Neural progenitor cell (in vitro differentiated cells): ENCODE measurements at regions not wholly inside any gene's neighbourhood (a gene's known extent, or its start where the extent isn't known, plus 50 kb on each side); places are given as distances from the start of the nearest gene placed in this dataset.
"Not testable (repeated sequence)": the region's sequence is repeated elsewhere in the genome, so short reads cannot be mapped to it uniquely, and the experiment has no call there.

Experiments used
- DNase-seq: peaks from one replicate; pipeline ENCODE4 v3.0.0-alpha.2; 2016; ENCODE audit warnings: low spot score
- H2AFZ ChIP-seq: fragments of 200-600 bp; sonication (generic); replicated peaks from 2 replicates; pipeline ENCODE4 v1.6.1; 2016; ENCODE audit warnings: antibody characterized with exemption
- H3F3A ChIP-seq: fragments of 200-600 bp; sonication (generic); 2 replicates; pipeline ENCODE4 v1.6.1; 2016; ENCODE audit warnings: antibody characterized with exemption, low read depth
- H3K27ac ChIP-seq: fragments of 200-600 bp; sonication (generic); 2 replicates; pipeline ENCODE4 v1.5.1; 2016; ENCODE audit warnings: mild to moderate bottlenecking
- H3K27me3 ChIP-seq: fragments of 200-600 bp; sonication (generic); 2 replicates; pipeline ENCODE4 v1.6.1; 2016; ENCODE audit warnings: mild to moderate bottlenecking, moderate library complexity
- H3K36me3 ChIP-seq: fragments of 200-600 bp; sonication (generic); 2 replicates; pipeline ENCODE4 v1.5.1; 2016
- H3K4me1 ChIP-seq: fragments of 200-600 bp; sonication (generic); 2 replicates; pipeline ENCODE4 v1.6.1; 2016; ENCODE audit warnings: mixed run types
- H3K4me2 ChIP-seq: fragments of 200-600 bp; sonication (generic); 2 replicates; pipeline ENCODE4 v1.6.1; 2016
- H3K4me3 ChIP-seq: fragments of 200-600 bp; sonication (generic); 2 replicates; pipeline ENCODE4 v1.5.1; 2016
- H3K79me2 ChIP-seq: fragments of 200-600 bp; sonication (generic); 2 replicates; pipeline ENCODE4 v1.6.1; 2016; ENCODE audit warnings: low read depth
- H3K9ac ChIP-seq: fragments of 200-600 bp; sonication (generic); 2 replicates; pipeline ENCODE4 v1.6.1; 2016
- H3K9me3 ChIP-seq: fragments of 200-600 bp; sonication (generic); 2 replicates; pipeline ENCODE4 v1.5.1; 2016; ENCODE audit warnings: low read depth
- H4K20me1 ChIP-seq: fragments of 200-600 bp; sonication (generic); 2 replicates; pipeline ENCODE4 v1.6.1; 2016; ENCODE audit warnings: low read depth
- H3K27ac Mint-ChIP-seq: 3 replicates; pipeline ENCODE4 v1.8.0; 2021; ENCODE audit warnings: mixed read lengths
- H3K27me3 Mint-ChIP-seq: 2 replicates; pipeline ENCODE4 v1.8.0; 2022; ENCODE audit warnings: low read depth, mild to moderate bottlenecking, inconsistent platforms, moderate library complexity, mixed read lengths; ENCODE audit not compliant: insufficient read depth
- H3K36me3 Mint-ChIP-seq: 3 replicates; pipeline ENCODE4 v1.8.0; 2021; ENCODE audit warnings: mixed read lengths
- H3K4me1 Mint-ChIP-seq: 3 replicates; pipeline ENCODE4 v1.8.0; 2021; ENCODE audit warnings: mixed read lengths
- H3K4me3 Mint-ChIP-seq: 3 replicates; pipeline ENCODE4 v1.8.0; 2021; ENCODE audit warnings: mild to moderate bottlenecking, moderate library complexity, mixed read lengths
- H3K9me3 Mint-ChIP-seq: 3 replicates; pipeline ENCODE4 v1.8.0; 2020; ENCODE audit warnings: mixed read lengths
- CTCF ChIP-seq: fragments of 200-600 bp; sonication (generic); IDR thresholded peaks from 2 replicates; pipeline ENCODE4 v1.5.1; 2017; ENCODE audit warnings: antibody characterized with exemption, mild to moderate bottlenecking
- EZH2 ChIP-seq: fragments of 200-600 bp; sonication (generic); IDR thresholded peaks from 2 replicates; pipeline ENCODE4 v1.6.1; 2017; ENCODE audit warnings: antibody characterized with exemption, mild to moderate bottlenecking, moderate library complexity
- EZH2phosphoT487 ChIP-seq: fragments of 200-600 bp; sonication (generic); IDR thresholded peaks from 2 replicates; pipeline ENCODE4 v1.6.1; 2017; ENCODE audit warnings: antibody characterized with exemption

DNA sequence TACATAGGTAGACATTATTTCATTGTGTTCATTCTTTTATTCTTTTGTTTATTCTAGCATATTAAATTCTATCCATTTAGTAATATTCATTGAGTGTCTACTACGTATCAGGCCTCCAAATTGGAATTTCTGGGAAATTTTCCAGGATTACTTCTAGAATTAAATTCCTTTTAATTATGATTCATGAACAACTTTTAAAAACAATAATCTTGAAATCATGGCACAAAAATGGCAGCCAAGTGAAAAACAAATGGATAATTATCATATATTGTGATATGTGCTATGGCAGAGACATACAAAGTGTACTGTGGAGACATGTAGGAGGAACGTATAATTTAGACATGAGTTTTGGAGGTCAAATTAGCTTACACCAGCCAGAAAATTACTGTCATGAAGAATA lies 868.5 kb downstream of the FAT4 start:
- Histone ChIP-seq H3K27ac (no peak overlapping the region), H3K9ac (no peak overlapping the region), H3K79me2 (no peaks in the 10 kb centered on the region), H3K4me3 (no peak overlapping the region), H3K4me2 (no peak overlapping the region), H3K4me1 (no peaks in the 10 kb centered on the region), H3F3A (no peaks in the 10 kb centered on the region), H3K36me3 (no peaks in the 10 kb centered on the region), H3K27me3 (no peaks in the 10 kb centered on the region), H2AFZ (no peak overlapping the region), H4K20me1 (no peaks in the 10 kb centered on the region), H3K9me3 (no peaks in the 10 kb centered on the region)
- DNase-seq: no peak
- no peak overlapping the region for H3K27ac Mint-ChIP-seq
- no peak overlapping the region for H3K4me3 Mint-ChIP-seq
- H3K4me1 Mint-ChIP-seq: no peaks in the 10 kb centered on the region
- H3K36me3 Mint-ChIP-seq: no peaks in the 10 kb centered on the region
- TF ChIP-seq CTCF (no peak), EZH2phosphoT487 (no peak), EZH2 (no peak)
- H3K27me3 Mint-ChIP-seq: peaks cover 2% of the 10 kb centered on the region
- H3K9me3 Mint-ChIP-seq: no peaks in the 10 kb centered on the region

- Histone ChIP-seq H4K20me1 (no peaks in the 10 kb centered on the region), H3K27ac (no peak overlapping the region), H3K79me2 (no peaks in the 10 kb centered on the region), H3K4me3 (no peak overlapping the region), H3K4me1 (no peaks in the 10 kb centered on the region), H3K4me2 (no peak overlapping the region), H3F3A (no peaks in the 10 kb centered on the region), H3K36me3 (no peaks in the 10 kb centered on the region), H2AFZ (no peak overlapping the region), H3K9me3 (no peaks in the 10 kb centered on the region), H3K9ac (no peak overlapping the region), H3K27me3 (no peaks in the 10 kb centered on the region)
- H3K27me3 Mint-ChIP-seq: no peaks in the 10 kb centered on the region
- no peak overlapping the region for H3K4me3 Mint-ChIP-seq
- DNase-seq: no peak
- no peaks in the 10 kb centered on the region for H3K36me3 Mint-ChIP-seq
- no peaks in the 10 kb centered on the region for H3K4me1 Mint-ChIP-seq
- no peak overlapping the region for H3K27ac Mint-ChIP-seq
- H3K9me3 Mint-ChIP-seq: no peaks in the 10 kb centered on the region
- TF ChIP-seq EZH2phosphoT487 (no peak), EZH2 (no peak), CTCF (no peak)
Measured at GRCh38 chr4:126191536-126191935, 876.8 kb downstream of the FAT4 start.

DNA sequence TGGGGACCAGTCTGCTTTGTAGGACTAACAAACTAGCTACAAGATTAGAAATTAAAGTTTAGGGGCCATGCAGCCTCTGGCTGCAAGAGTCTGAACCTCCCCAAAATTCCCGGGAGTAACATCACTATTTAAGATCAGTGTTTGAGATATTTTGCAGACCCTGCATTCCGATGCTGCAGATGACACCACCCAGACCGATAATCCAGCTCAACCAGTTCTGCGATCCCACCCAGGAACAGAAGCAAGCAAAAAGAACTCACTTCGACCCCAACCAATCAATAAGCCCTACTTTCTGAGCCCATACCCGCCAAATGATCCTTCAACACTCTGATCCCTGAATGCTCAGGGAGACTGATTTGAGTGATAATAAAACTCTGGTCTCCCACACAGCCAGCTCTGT lies 877.8 kb downstream of the FAT4 start:
- Histone ChIP-seq H3K4me1 (no peaks in the 10 kb centered on the region), H3K27ac (no peak overlapping the region), H2AFZ (no peak overlapping the region), H3K79me2 (no peaks in the 10 kb centered on the region), H3K36me3 (no peaks in the 10 kb centered on the region), H4K20me1 (no peaks in the 10 kb centered on the region), H3K9ac (no peak overlapping the region), H3K4me2 (no peak overlapping the region), H3K9me3 (no peaks in the 10 kb centered on the region), H3K27me3 (no peaks in the 10 kb centered on the region), H3K4me3 (no peak overlapping the region), H3F3A (no peaks in the 10 kb centered on the region)
- DNase-seq: no peak
- Mint-ChIP-seq H3K36me3 (no peaks in the 10 kb centered on the region), H3K4me3 (no peak overlapping the region), H3K27me3 (no peaks in the 10 kb centered on the region), H3K4me1 (no peaks in the 10 kb centered on the region), H3K27ac (no peak overlapping the region), H3K9me3 (no peaks in the 10 kb centered on the region)
- no peak for TF ChIP-seq EZH2
- no peak for TF ChIP-seq CTCF
- no peak for TF ChIP-seq EZH2phosphoT487

DNA sequence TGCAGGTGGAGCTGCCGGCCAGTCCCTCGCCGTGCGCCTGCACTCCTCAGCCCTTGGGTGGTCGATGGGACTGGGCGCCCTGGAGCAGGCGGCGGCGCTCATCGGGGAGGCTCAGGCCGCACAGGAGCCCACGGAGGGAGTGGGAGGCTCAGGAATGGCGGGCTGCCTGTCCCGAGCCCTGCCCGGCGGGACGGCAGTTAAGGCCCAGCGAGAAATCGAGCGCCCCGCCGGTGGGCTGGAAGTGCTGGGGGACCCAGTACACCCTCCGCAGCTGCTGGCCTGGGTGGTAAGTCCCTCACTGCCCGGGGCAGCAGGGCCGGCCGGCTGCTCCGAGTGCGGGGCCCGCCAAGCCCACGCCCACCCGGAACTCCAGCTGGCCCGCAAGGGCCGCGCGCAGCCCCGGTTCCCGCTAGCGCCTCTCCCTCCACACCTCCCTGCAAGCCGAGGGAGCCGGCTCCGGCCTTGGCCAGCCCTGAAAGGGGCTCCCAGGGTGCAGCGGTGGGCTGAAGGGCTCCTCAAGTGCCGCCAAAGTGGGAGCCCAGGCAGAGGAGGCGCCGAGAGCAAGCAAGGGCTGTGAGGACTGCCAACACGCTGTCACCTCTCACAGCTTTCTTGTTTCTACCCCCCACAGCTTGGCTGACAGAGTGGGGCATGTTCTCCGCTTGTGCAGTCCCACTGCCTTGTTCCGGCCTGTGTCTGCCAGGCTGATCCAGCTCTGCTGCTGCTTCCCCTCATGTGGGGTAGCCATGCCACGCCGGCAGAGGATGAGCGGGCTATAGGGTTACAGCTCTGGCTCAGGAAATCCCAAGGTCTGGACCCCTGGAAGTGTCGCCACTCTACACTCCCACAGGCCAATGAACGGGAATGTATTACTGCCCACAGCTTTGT lies 886.7 kb downstream of the FAT4 start:
- not testable (repeated sequence) for H3K4me3 Mint-ChIP-seq, H3K27ac Mint-ChIP-seq, H3K27me3 ChIP-seq, H3K79me2 ChIP-seq, H3K27me3 Mint-ChIP-seq, H3K27ac ChIP-seq, H3K36me3 ChIP-seq, DNase-seq, H3K36me3 Mint-ChIP-seq, H3K9ac ChIP-seq, H3K4me1 ChIP-seq, H3K9me3 Mint-ChIP-seq, H2AFZ ChIP-seq, H3K4me2 ChIP-seq, H3K4me1 Mint-ChIP-seq, H3K9me3 ChIP-seq, H3F3A ChIP-seq, H3K4me3 ChIP-seq, H4K20me1 ChIP-seq
